Caco-2 (cell line): ENCODE measurements at regions not wholly inside any gene's neighbourhood (a gene's known extent, or its start where the extent isn't known, plus 50 kb on each side); places are given as distances from the start of the nearest gene placed in this dataset.
"Not testable (repeated sequence)": the region's sequence is repeated elsewhere in the genome, so short reads cannot be mapped to it uniquely, and the experiment has no call there.

Source experiments
- BruUV-seq: library from RNA; stranded (reverse); fragments of 400-500 nt; replicated peaks from 2 replicates; lab custom pipeline; 2021; lab: Mats Ljungman, UMichigan
- CTCF ChIA-PET: fragments of 300-600 bp; sonication (Branson Sonifier 250); formaldehyde crosslinking; loops from one replicate; lab custom pipeline; 2022; ENCODE audit warnings: antibody characterized with exemption; lab: Charles Lee
- POLR2A ChIA-PET: fragments of 300-600 bp; sonication (Branson Sonifier 250); formaldehyde crosslinking; loops from one replicate; lab custom pipeline; 2022; ENCODE audit warnings: antibody characterized with exemption; lab: Charles Lee
- DNase-seq, 2 experiments: peaks; one replicate each; pipeline versions ENCODE4 v3.0.0 to v3.0.0-alpha.2; 2020 to 2022
- H3K27me3 ChIP-seq: replicated peaks from 2 replicates; pipeline ENCODE4 v1.6.0; 2011; ENCODE audit warnings: low read length; ENCODE audit not compliant: control insufficient read depth, insufficient read depth
- H3K36me3 ChIP-seq: 2 replicates; pipeline ENCODE4 v1.5.1; 2011; ENCODE audit warnings: low read length; ENCODE audit not compliant: control insufficient read depth, insufficient read depth
- H3K4me1 ChIP-seq: fragments of 250-450 bp; sonication (Bioruptor Pico); 2 replicates; pipeline ENCODE4 v1.5.1; 2020; ENCODE audit warnings: mild to moderate bottlenecking
- H3K4me3 ChIP-seq: 2 replicates; pipeline ENCODE4 v1.5.1; 2011; ENCODE audit warnings: low read depth, mild to moderate bottlenecking, control low read depth, low read length
- H3K9me3 ChIP-seq: fragments of 250-450 bp; sonication (Bioruptor Pico); 2 replicates; pipeline ENCODE4 v1.5.1; 2020; ENCODE audit warnings: mild to moderate bottlenecking, moderate library complexity
- H3K27ac Mint-ChIP-seq: one replicate; pipeline ENCODE4 v1.8.0; 2022; ENCODE audit warnings: mixed read lengths; ENCODE audit not compliant: unreplicated experiment
- H3K27me3 Mint-ChIP-seq: one replicate; pipeline ENCODE4 v1.8.0; 2022; ENCODE audit warnings: mixed read lengths; ENCODE audit not compliant: insufficient read depth, unreplicated experiment
- H3K36me3 Mint-ChIP-seq: one replicate; pipeline ENCODE4 v1.8.0; 2022; ENCODE audit warnings: mild to moderate bottlenecking, mixed read lengths; ENCODE audit not compliant: insufficient read depth, unreplicated experiment
- H3K4me1 Mint-ChIP-seq: one replicate; pipeline ENCODE4 v1.8.0; 2022; ENCODE audit warnings: low read depth, mixed read lengths; ENCODE audit not compliant: unreplicated experiment
- H3K4me3 Mint-ChIP-seq: one replicate; pipeline ENCODE4 v1.8.0; 2022; ENCODE audit warnings: mild to moderate bottlenecking, moderate library complexity, mixed read lengths; ENCODE audit not compliant: unreplicated experiment
- H3K9me3 Mint-ChIP-seq: one replicate; pipeline ENCODE4 v1.8.0; 2022; ENCODE audit warnings: mixed read lengths; ENCODE audit not compliant: unreplicated experiment
- CTCF ChIP-seq, 2 experiments: fragments of 200-600 bp in 1 of 2; IDR thresholded peaks; 1 replicate in 1 of 2; 2 replicates in 1 of 2; pipeline versions ENCODE4 v1.5.1 to v1.8.0; 2011 to 2022; ENCODE audit warnings: antibody characterized with exemption in 1 of 2, control low read depth in 1 of 2, inconsistent platforms in 1 of 2, low read depth in 1 of 2, low read length in 1 of 2, mild to moderate bottlenecking in 1 of 2, moderate library complexity in 1 of 2; ENCODE audit not compliant: insufficient read depth in 1 of 2, severe bottlenecking in 1 of 2, unreplicated experiment in 1 of 2
- intact Hi-C: fragments of 100-400 bp; cut with micrococcal nuclease; formaldehyde crosslinking; loops from one replicate; pipeline ENCODE4 v1.10.0; 2022; ENCODE audit not compliant: unreplicated experiment

GRCh38 chr13:56459286-56459685 is 681.4 kb upstream of the PRR20A start:
- no peaks in the 10 kb centered on the region for H3K27me3 ChIP-seq
- Mint-ChIP-seq H3K4me3 (no peak overlapping the region), H3K27me3 (no peaks in the 10 kb centered on the region), H3K4me1 (no peaks in the 10 kb centered on the region), H3K36me3 (no peaks in the 10 kb centered on the region), H3K9me3 (no peaks in the 10 kb centered on the region), H3K27ac (no peak overlapping the region)
- no peak for DNase-seq
- no peaks in the 10 kb centered on the region for H3K9me3 ChIP-seq
- ChIA-PET CTCF (no interaction called here), POLR2A (no interaction called here)
- no peaks in the 10 kb centered on the region for H3K36me3 ChIP-seq
- no peak overlapping the region for H3K4me3 ChIP-seq
- TF ChIP-seq CTCF (IDR thresholded peaks at IDR 0.05; ENCODE audit: insufficient read depth in 1 of 2, low read depth in 1 of 2, low read length in 1 of 2, severe bottlenecking in 1 of 2, unreplicated experiment in 1 of 2) = no peak
- no peaks in the 10 kb centered on the region for H3K4me1 ChIP-seq
- intact Hi-C loops = no loop called here
- BruUV-seq = no TSS peak

- Mint-ChIP-seq H3K27ac (no peak overlapping the region), H3K4me1 (no peaks in the 10 kb centered on the region), H3K36me3 (no peaks in the 10 kb centered on the region), H3K9me3 (no peaks in the 10 kb centered on the region), H3K27me3 (no peaks in the 10 kb centered on the region), H3K4me3 (no peak overlapping the region)
- ChIA-PET POLR2A (no interaction called here), CTCF (no interaction called here)
- TF ChIP-seq CTCF (IDR thresholded peaks at IDR 0.05; ENCODE audit: insufficient read depth in 1 of 2, low read depth in 1 of 2, low read length in 1 of 2, severe bottlenecking in 1 of 2, unreplicated experiment in 1 of 2) = no peak
- H3K4me3 ChIP-seq = no peak overlapping the region
- H3K36me3 ChIP-seq = no peaks in the 10 kb centered on the region
- no peaks in the 10 kb centered on the region for H3K27me3 ChIP-seq
- intact Hi-C loops = no loop called here
- no peaks in the 10 kb centered on the region for H3K4me1 ChIP-seq
- no peaks in the 10 kb centered on the region; the same call in 1 of the 2 replicates for H3K9me3 ChIP-seq
- no TSS peak for BruUV-seq
- no peak for DNase-seq
Observed at GRCh38 chr13:56501750-56502149, 639.0 kb upstream of the PRR20A start.

- TF ChIP-seq CTCF (IDR thresholded peaks at IDR 0.05; ENCODE audit: insufficient read depth in 1 of 2, low read depth in 1 of 2, low read length in 1 of 2, severe bottlenecking in 1 of 2, unreplicated experiment in 1 of 2) = no peak
- POLR2A ChIA-PET = no interaction called here
Observed at GRCh38 chr13:56510836-56511235, 629.9 kb upstream of the PRR20A start.

GRCh38 chr13:56512336-56512735 is 628.4 kb upstream of the PRR20A start:
- H3K27ac Mint-ChIP-seq, DNase-seq, H3K9me3 Mint-ChIP-seq, H3K36me3 ChIP-seq, H3K27me3 ChIP-seq, H3K4me1 Mint-ChIP-seq, H3K4me3 Mint-ChIP-seq, H3K36me3 Mint-ChIP-seq, intact Hi-C loops, H3K4me1 ChIP-seq, CTCF ChIA-PET, H3K9me3 ChIP-seq, H3K27me3 Mint-ChIP-seq, POLR2A ChIA-PET, H3K4me3 ChIP-seq, BruUV-seq: not testable (repeated sequence)

More at GRCh38 chr13:56510836-56511235, 629.9 kb upstream of the PRR20A start:
- BruUV-seq = no TSS peak
- no peaks in the 10 kb centered on the region for H3K9me3 ChIP-seq
- CTCF ChIA-PET = no interaction called here
- H3K4me3 Mint-ChIP-seq = no peak overlapping the region
- H3K36me3 Mint-ChIP-seq = no peaks in the 10 kb centered on the region
- H3K4me1 ChIP-seq = no peaks in the 10 kb centered on the region
- H3K27me3 Mint-ChIP-seq = no peaks in the 10 kb centered on the region
- no peaks in the 10 kb centered on the region for H3K4me1 Mint-ChIP-seq
- DNase-seq = no peak
- no peaks in the 10 kb centered on the region for H3K27me3 ChIP-seq
- no peaks in the 10 kb centered on the region for H3K36me3 ChIP-seq
- no peaks in the 10 kb centered on the region for H3K9me3 Mint-ChIP-seq
- H3K27ac Mint-ChIP-seq = no peak overlapping the region
- H3K4me3 ChIP-seq = no peak overlapping the region
- intact Hi-C loops = no loop called here
